ENCODE measurements at regions not wholly inside any gene's neighbourhood (a gene's known extent, or its start where the extent isn't known, plus 50 kb on each side); places are given as distances from the start of the nearest gene placed in this dataset.
"Not testable (repeated sequence)": the region's sequence is repeated elsewhere in the genome, so short reads cannot be mapped to it uniquely, and the experiment has no call there.

- DNase-seq: not testable (repeated sequence)
Observed at GRCh38 chr15:98088307-98088945, 127.9 kb downstream of the ARRDC4 start.

GRCh38 chr15:98089352-98089751 is 128.8 kb downstream of the ARRDC4 start:
- not testable (repeated sequence) for DNase-seq

GRCh38 chr15:98097986-98098385 is 137.5 kb downstream of the ARRDC4 start:
- DNase-seq: not testable (repeated sequence)

- not testable (repeated sequence) for DNase-seq
Observed at GRCh38 chr15:98100606-98101005, 140.1 kb downstream of the ARRDC4 start.

GRCh38 chr15:98103570-98103969 is 143.1 kb downstream of the ARRDC4 start:
- no peak for DNase-seq

GRCh38 chr15:98104386-98105151 is 144.1 kb downstream of the ARRDC4 start:
- DNase-seq: not testable (repeated sequence)

- not testable (repeated sequence) for DNase-seq
Observed at GRCh38 chr15:98106615-98107194, 146.2 kb downstream of the ARRDC4 start.

GRCh38 chr15:98111806-98112205 is 151.3 kb downstream of the ARRDC4 start:
- no peak for DNase-seq

GRCh38 chr15:98113327-98113726 is 152.8 kb downstream of the ARRDC4 start:
- DNase-seq: no peak

- no peak for DNase-seq
Observed at GRCh38 chr15:98120561-98120960, 160.1 kb downstream of the ARRDC4 start.

GRCh38 chr15:98121536-98121935 is 161.0 kb downstream of the ARRDC4 start:
- DNase-seq: no peak

GRCh38 chr15:98121957-98122356 is 161.5 kb downstream of the ARRDC4 start:
- DNase-seq: no peak

GRCh38 chr15:98123297-98123696 is 162.8 kb downstream of the ARRDC4 start:
- DNase-seq: no peak

GRCh38 chr15:98123834-98124233 is 163.3 kb downstream of the ARRDC4 start:
- no peak for DNase-seq

GRCh38 chr15:98124581-98124980 is 164.1 kb downstream of the ARRDC4 start:
- no peak for DNase-seq

- DNase-seq: no peak
Observed at GRCh38 chr15:98126326-98127085, 166.0 kb downstream of the ARRDC4 start.

- no peak for DNase-seq
Observed at GRCh38 chr15:98127586-98127985, 167.1 kb downstream of the ARRDC4 start.

- DNase-seq: no peak
Observed at GRCh38 chr15:98131924-98132323, 171.4 kb downstream of the ARRDC4 start.

- no peak for DNase-seq
Observed at GRCh38 chr15:98134905-98135304, 174.4 kb downstream of the ARRDC4 start.

- DNase-seq: no peak
Observed at GRCh38 chr15:98138910-98139309, 178.4 kb downstream of the ARRDC4 start.

- DNase-seq: no peak
Observed at GRCh38 chr15:98139337-98139736, 178.8 kb downstream of the ARRDC4 start.

GRCh38 chr15:98142572-98142971 is 182.1 kb downstream of the ARRDC4 start:
- DNase-seq: no peak

GRCh38 chr15:98143116-98143515 is 182.6 kb downstream of the ARRDC4 start:
- DNase-seq: no peak
